ENCODE measurements at regions not wholly inside any gene's neighbourhood (a gene's known extent, or its start where the extent isn't known, plus 50 kb on each side); places are given as distances from the start of the nearest gene placed in this dataset.

DNA sequence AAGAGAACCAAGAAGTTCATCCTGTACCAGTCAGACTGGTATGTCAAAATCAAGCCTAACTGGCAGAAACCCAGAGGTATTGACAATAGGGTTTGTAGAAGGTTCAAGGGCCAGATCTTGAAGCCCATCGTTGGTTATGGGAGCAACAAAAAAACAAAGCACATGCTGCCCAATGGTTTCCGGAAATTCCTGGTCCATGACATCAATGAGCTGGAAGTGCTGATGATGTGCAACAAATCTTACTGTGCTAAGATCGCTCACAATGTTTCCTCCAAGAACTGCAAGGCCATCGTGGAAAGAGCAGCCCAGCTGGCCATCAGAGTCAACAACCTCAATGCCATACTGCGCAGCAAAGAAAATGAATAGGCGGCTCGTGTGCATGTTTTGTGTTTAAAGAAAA is 172.7 kb upstream of the MED14 start:
- TF ChIP-seq CTCF (IDR thresholded peaks at IDR 0.05) (no peak), EZH2phosphoT487 (IDR thresholded peaks at IDR 0.05; ENCODE audit: borderline replicate concordance, low read depth) (no peak), SMC3 (IDR thresholded peaks at IDR 0.05; ENCODE audit: low read depth, low read length) (no peak), POLR2AphosphoS5 (IDR thresholded peaks at IDR 0.05; ENCODE audit: low read depth, low read length) (no peak), TCF12 (IDR thresholded peaks at IDR 0.05) (no peak), TAF1 (IDR thresholded peaks at IDR 0.05; ENCODE audit: borderline replicate concordance, low read depth, low read length) (no peak), RAD21 (IDR thresholded peaks at IDR 0.05; ENCODE audit: low read length) (no peak), YY1 (IDR thresholded peaks at IDR 0.05; ENCODE audit: low read depth) (no peak), GABPA (IDR thresholded peaks at IDR 0.05; ENCODE audit: low read depth) (no peak), NFIC (IDR thresholded peaks at IDR 0.05; ENCODE audit: borderline replicate concordance) (no peak)
